HG02759 (cell line): ENCODE measurements at regions not wholly inside any gene's neighbourhood (a gene's known extent, or its start where the extent isn't known, plus 50 kb on each side); places are given as distances from the start of the nearest gene placed in this dataset.
"Not testable (repeated sequence)": the region's sequence is repeated elsewhere in the genome, so short reads cannot be mapped to it uniquely, and the experiment has no call there.

Experiments
- ATAC-seq: cut with Tn5 transposase; IDR thresholded peaks from one replicate; pipeline ENCODE4 v1.9.1; 2021; ENCODE audit warnings: mild to moderate bottlenecking, moderate library complexity; ENCODE audit not compliant: unreplicated experiment

GRCh38 chr1:182262425-182262824, 129.2 kb downstream of the GLUL start:
- no peak for ATAC-seq

- ATAC-seq: no peak
Measured at GRCh38 chr1:182261655-182262054, 129.9 kb downstream of the GLUL start.

- no peak for ATAC-seq
Measured at GRCh38 chr1:182260516-182260915, 131.1 kb downstream of the GLUL start.

GRCh38 chr1:182259968-182260367, 131.6 kb downstream of the GLUL start:
- ATAC-seq: no peak

GRCh38 chr1:182259229-182259872, 132.2 kb downstream of the GLUL start:
- peak; percentile 71 for ATAC-seq

GRCh38 chr1:182257369-182258063, 134.1 kb downstream of the GLUL start:
- ATAC-seq: no peak

GRCh38 chr1:182256931-182257330, 134.7 kb downstream of the GLUL start:
- no peak for ATAC-seq

- no peak for ATAC-seq
Measured at GRCh38 chr1:182255494-182255893, 136.1 kb downstream of the GLUL start.

GRCh38 chr1:182253319-182253860, 138.2 kb downstream of the GLUL start:
- ATAC-seq: no peak

GRCh38 chr1:182251561-182251960, 140.0 kb downstream of the GLUL start:
- ATAC-seq: no peak

GRCh38 chr1:182249201-182249676, 142.4 kb downstream of the GLUL start:
- peak; percentile 83 for ATAC-seq

GRCh38 chr1:182248721-182249120, 142.9 kb downstream of the GLUL start:
- ATAC-seq: peak; percentile 36

GRCh38 chr1:182247813-182248212, 143.8 kb downstream of the GLUL start:
- ATAC-seq: not testable (repeated sequence)

GRCh38 chr1:182246783-182247182, 144.8 kb downstream of the GLUL start:
- no peak for ATAC-seq

- ATAC-seq: no peak
Measured at GRCh38 chr1:182245040-182245439, 146.6 kb downstream of the GLUL start.

- no peak for ATAC-seq
Measured at GRCh38 chr1:182244451-182244850, 147.1 kb downstream of the GLUL start.

- ATAC-seq: no peak
Measured at GRCh38 chr1:182242641-182243040, 148.9 kb downstream of the GLUL start.

GRCh38 chr1:182240085-182240484, 151.5 kb downstream of the GLUL start:
- no peak for ATAC-seq

- ATAC-seq: no peak
Measured at GRCh38 chr1:182238421-182238820, 153.2 kb downstream of the GLUL start.

GRCh38 chr1:182237329-182237728, 154.3 kb downstream of the GLUL start:
- ATAC-seq: no peak

- ATAC-seq: no peak
Measured at GRCh38 chr1:182236651-182237077, 154.9 kb downstream of the GLUL start.
